GM23248 (cell line): ENCODE measurements at regions not wholly inside any gene's neighbourhood (a gene's known extent, or its start where the extent isn't known, plus 50 kb on each side); places are given as distances from the start of the nearest gene placed in this dataset.

ENCODE experiments used
- EZH2 ChIP-seq: fragments of 200-600 bp; sonication (generic); IDR thresholded peaks from 2 replicates; pipeline ENCODE4 v1.6.1; 2018; ENCODE audit warnings: antibody characterized with exemption, mild to moderate bottlenecking; ENCODE audit not compliant: insufficient read depth, poor library complexity, severe bottlenecking
- EZH2phosphoT487 ChIP-seq: fragments of 200-600 bp; sonication (generic); IDR thresholded peaks from 2 replicates; pipeline ENCODE4 v1.6.1; 2018; ENCODE audit warnings: antibody characterized with exemption, moderate library complexity, mild to moderate bottlenecking, low read depth; ENCODE audit not compliant: insufficient read depth

- TF ChIP-seq EZH2phosphoT487 (no peak), EZH2 (no peak)
Measured at GRCh38 chr5:103480246-103480645, 82.3 kb downstream of the NUDT12 start.
